ENCODE measurements at regions not wholly inside any gene's neighbourhood (a gene's known extent, or its start where the extent isn't known, plus 50 kb on each side); places are given as distances from the start of the nearest gene placed in this dataset.

GRCh38 chr15:92818651-92819277 lies 81.4 kb upstream of the CHD2 start:
- ChIA-PET CTCF (interaction anchor here (1.2 to 1.6 kb wide), 3 partner anchors 11 to 103 kb away, joined by 3 to 6 read pairs (median 3); no protein-coding TSS in a partner anchor), POLR2A (interaction anchor here (0.6 to 11.2 kb wide), 11 partner anchors 9 to 1810 kb away, joined by 3 to 341 read pairs (median 13); partner anchors contain the start of gene CHD2)

GRCh38 chr15:92819278-92820235 lies 80.6 kb upstream of the CHD2 start:
- no peak for TF ChIP-seq SUZ12 (IDR thresholded peaks at IDR 0.05)
- TF ChIP-seq BHLHE40 (IDR thresholded peaks at IDR 0.05; ENCODE audit: borderline replicate concordance), result no peak
- TF ChIP-seq CTBP1 (IDR thresholded peaks at IDR 0.05; ENCODE audit: borderline replicate concordance), result 0 out of 2 replicates have a peak, but pooled peaks have one; percentile 33
- peak; percentile 34; the same call in 1 of the 2 replicates for TF ChIP-seq LEF1 (IDR thresholded peaks at IDR 0.05; ENCODE audit: borderline replicate concordance)
- TF ChIP-seq, protein P1, sequence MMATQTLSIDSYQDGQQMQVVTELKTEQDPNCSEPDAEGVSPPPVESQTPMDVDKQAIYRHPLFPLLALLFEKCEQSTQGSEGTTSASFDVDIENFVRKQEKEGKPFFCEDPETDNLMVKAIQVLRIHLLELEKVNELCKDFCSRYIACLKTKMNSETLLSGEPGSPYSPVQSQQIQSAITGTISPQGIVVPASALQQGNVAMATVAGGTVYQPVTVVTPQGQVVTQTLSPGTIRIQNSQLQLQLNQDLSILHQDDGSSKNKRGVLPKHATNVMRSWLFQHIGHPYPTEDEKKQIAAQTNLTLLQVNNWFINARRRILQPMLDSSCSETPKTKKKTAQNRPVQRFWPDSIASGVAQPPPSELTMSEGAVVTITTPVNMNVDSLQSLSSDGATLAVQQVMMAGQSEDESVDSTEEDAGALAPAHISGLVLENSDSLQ (IDR thresholded peaks at IDR 0.05), result peak; percentile 92
- TF ChIP-seq ZNF384 (IDR thresholded peaks at IDR 0.05), result peak; percentile 71
- TF ChIP-seq HDGF (IDR thresholded peaks at IDR 0.05; ENCODE audit: borderline replicate concordance), result no peak
- 0 out of 2 replicates have a peak, but pooled peaks have one; percentile 28 for TF ChIP-seq FOXK2 (IDR thresholded peaks at IDR 0.05)
- CTCF ChIA-PET, result interaction anchor here (0.6 to 1.8 kb wide), 8 partner anchors 10 to 1576 kb away, joined by 3 to 7 read pairs (median 4); partner anchors contain the start of gene CHD2
- DNase-seq (ENCODE audit: extremely low spot score), result no peak

More at GRCh38 chr15:92818651-92819277, 81.4 kb upstream of the CHD2 start:
- DNase-seq (ENCODE audit: extremely low spot score), result peak; percentile 43
- TF ChIP-seq FOXK2 (IDR thresholded peaks at IDR 0.05) (no peak), L3MBTL2 (conservative IDR thresholded peaks at IDR 0.05) (no peak), ELF4 (IDR thresholded peaks at IDR 0.05) (no peak), FOXM1 (IDR thresholded peaks at IDR 0.05; ENCODE audit: borderline replicate concordance) (no peak), FOXA1 (IDR thresholded peaks at IDR 0.05) (no peak), NFRKB (IDR thresholded peaks at IDR 0.05) (no peak), BHLHE40 (IDR thresholded peaks at IDR 0.05; ENCODE audit: borderline replicate concordance) (no peak), ZNF384 (IDR thresholded peaks at IDR 0.05) (no peak), SP1 (IDR thresholded peaks at IDR 0.05) (no peak), TARDBP (IDR thresholded peaks at IDR 0.05) (no peak), SUZ12 (IDR thresholded peaks at IDR 0.05) (no peak), LEF1 (IDR thresholded peaks at IDR 0.05; ENCODE audit: borderline replicate concordance) (no peak), ARNT (IDR thresholded peaks at IDR 0.05) (no peak), CTBP1 (IDR thresholded peaks at IDR 0.05; ENCODE audit: borderline replicate concordance) (no peak), HDGF (IDR thresholded peaks at IDR 0.05; ENCODE audit: borderline replicate concordance) (no peak)
- TF ChIP-seq, protein P1 (IDR thresholded peaks at IDR 0.05), result no peak

DNA sequence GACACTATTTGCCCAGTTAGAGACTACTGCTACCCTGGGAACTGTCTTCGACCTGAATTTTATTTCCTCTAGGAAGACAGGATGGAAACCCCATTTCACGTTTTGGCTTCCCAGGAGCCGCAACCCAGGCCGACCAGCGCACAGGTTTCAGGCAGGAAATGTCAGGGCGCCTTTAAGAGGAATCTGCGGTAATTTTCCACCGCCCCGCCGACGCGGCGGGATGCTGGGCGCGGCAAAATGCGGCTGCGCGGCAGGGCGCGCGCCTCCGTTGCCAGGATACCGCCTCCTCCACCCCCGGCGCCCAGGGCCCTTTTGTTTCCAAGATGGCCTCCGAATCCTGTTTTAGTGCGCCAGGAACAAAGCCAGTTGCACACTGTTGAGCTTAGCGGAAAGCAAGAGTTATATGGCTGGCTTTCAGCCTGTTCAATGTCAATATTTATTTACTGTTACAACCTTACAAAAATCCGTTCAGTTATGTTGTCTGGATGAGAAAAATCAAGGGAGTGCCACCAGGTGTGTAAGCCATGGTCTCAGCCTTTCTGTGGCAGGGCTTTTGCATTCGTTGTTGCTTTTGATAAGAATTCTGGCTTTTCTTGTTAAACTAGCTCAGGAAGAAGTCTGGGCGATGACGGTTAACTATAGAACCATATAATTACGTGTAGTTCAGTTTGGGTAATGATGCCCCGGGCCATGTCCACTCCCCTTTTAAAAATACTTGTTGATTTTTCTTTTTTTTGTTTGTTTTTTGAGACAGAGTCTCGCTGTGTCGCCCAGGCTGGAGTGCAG lies 79.7 kb upstream of the CHD2 start:
- TF ChIP-seq NFRKB (IDR thresholded peaks at IDR 0.05) (peak; percentile 70), SUZ12 (IDR thresholded peaks at IDR 0.05) (no peak), FOXM1 (IDR thresholded peaks at IDR 0.05; ENCODE audit: borderline replicate concordance) (peak; percentile 23; the same call in 1 of the 2 replicates), HDGF (IDR thresholded peaks at IDR 0.05; ENCODE audit: borderline replicate concordance) (no peak), ARNT (IDR thresholded peaks at IDR 0.05) (no peak), LEF1 (IDR thresholded peaks at IDR 0.05; ENCODE audit: borderline replicate concordance) (no peak), ZNF384 (IDR thresholded peaks at IDR 0.05) (no peak), CTBP1 (IDR thresholded peaks at IDR 0.05; ENCODE audit: borderline replicate concordance) (no peak; the same call in 1 of the 2 replicates), TARDBP (IDR thresholded peaks at IDR 0.05) (no peak), BHLHE40 (IDR thresholded peaks at IDR 0.05; ENCODE audit: borderline replicate concordance) (no peak), ELF4 (IDR thresholded peaks at IDR 0.05) (no peak)
- TF ChIP-seq, protein P1 (IDR thresholded peaks at IDR 0.05), result no peak
- CTCF ChIA-PET, result interaction anchor here (0.6 to 1.8 kb wide), 6 partner anchors 11 to 1577 kb away, joined by 3 to 7 read pairs (median 5); partner anchors contain the start of gene CHD2

More at GRCh38 chr15:92819278-92820235, 80.6 kb upstream of the CHD2 start:
- POLR2A ChIA-PET, result interaction anchor here (0.6 to 11.2 kb wide), 13 partner anchors 10 to 1811 kb away, joined by 3 to 341 read pairs (median 10); partner anchors contain the start of gene CHD2

GRCh38 chr15:92821491-92822116 lies 78.5 kb upstream of the CHD2 start:
- ChIA-PET POLR2A (interaction anchor here (0.6 to 11.2 kb wide), 12 partner anchors 8 to 99 kb away, joined by 3 to 341 read pairs (median 9); partner anchors contain the start of gene CHD2), CTCF (interaction anchor here (1.0 to 1.7 kb wide), 5 partner anchors 9 to 61 kb away, joined by 3 to 7 read pairs (median 5); no protein-coding TSS in a partner anchor)
- no peak for TF ChIP-seq FOXA1 (IDR thresholded peaks at IDR 0.05)
- no peak for TF ChIP-seq TARDBP (IDR thresholded peaks at IDR 0.05)
- no peak for TF ChIP-seq SP1 (IDR thresholded peaks at IDR 0.05)
- TF ChIP-seq FOXK2 (IDR thresholded peaks at IDR 0.05), result no peak
- no peak for TF ChIP-seq NFRKB (IDR thresholded peaks at IDR 0.05)
- TF ChIP-seq CTBP1 (IDR thresholded peaks at IDR 0.05; ENCODE audit: borderline replicate concordance), result no peak
- TF ChIP-seq ELF4 (IDR thresholded peaks at IDR 0.05), result no peak
- no peak for DNase-seq (ENCODE audit: extremely low spot score)

More for the DNA sequence above, 79.7 kb upstream of the CHD2 start:
- POLR2A ChIA-PET, result interaction anchor here (0.7 to 11.2 kb wide), 10 partner anchors 10 to 98 kb away, joined by 3 to 341 read pairs (median 12); partner anchors contain the start of gene CHD2
- DNase-seq (ENCODE audit: extremely low spot score), result peak; percentile 95
